ENCODE measurements at regions not wholly inside any gene's neighbourhood (a gene's known extent, or its start where the extent isn't known, plus 50 kb on each side); places are given as distances from the start of the nearest gene placed in this dataset.

DNA sequence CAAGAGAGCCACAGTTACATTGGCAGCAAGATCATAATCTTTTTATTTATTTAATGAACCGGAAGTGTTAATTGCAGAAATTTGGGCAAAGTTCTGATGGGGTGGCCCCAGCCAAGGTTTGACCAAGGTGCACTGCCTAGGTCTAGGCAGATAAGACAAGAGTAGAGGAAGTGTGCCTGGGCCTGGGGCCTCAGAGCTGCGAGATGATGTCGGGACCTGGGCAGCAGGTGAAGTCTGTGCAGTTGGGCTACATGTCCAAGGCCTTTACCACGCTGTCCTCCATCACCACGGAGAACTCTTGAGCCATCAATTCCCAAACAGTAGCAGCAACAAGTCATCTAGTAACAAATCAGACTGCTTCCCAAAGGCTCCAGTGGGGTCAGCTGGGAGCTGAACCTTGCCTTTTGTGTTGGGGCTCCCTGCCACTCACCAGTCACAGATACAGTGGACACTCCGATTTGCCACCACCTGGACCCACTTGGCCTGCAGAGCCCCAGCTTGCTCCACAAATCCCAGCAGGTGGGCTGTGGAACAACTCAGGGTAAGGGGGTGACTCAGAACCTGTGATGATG is 52.5 kb upstream of the COMTD1 start:
- TF ChIP-seq, protein P1, sequence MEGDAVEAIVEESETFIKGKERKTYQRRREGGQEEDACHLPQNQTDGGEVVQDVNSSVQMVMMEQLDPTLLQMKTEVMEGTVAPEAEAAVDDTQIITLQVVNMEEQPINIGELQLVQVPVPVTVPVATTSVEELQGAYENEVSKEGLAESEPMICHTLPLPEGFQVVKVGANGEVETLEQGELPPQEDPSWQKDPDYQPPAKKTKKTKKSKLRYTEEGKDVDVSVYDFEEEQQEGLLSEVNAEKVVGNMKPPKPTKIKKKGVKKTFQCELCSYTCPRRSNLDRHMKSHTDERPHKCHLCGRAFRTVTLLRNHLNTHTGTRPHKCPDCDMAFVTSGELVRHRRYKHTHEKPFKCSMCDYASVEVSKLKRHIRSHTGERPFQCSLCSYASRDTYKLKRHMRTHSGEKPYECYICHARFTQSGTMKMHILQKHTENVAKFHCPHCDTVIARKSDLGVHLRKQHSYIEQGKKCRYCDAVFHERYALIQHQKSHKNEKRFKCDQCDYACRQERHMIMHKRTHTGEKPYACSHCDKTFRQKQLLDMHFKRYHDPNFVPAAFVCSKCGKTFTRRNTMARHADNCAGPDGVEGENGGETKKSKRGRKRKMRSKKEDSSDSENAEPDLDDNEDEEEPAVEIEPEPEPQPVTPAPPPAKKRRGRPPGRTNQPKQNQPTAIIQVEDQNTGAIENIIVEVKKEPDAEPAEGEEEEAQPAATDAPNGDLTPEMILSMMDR (IDR thresholded peaks at IDR 0.05): no peak
- no peak for TF ChIP-seq POLR2A (IDR thresholded peaks at IDR 0.05)
- TF ChIP-seq POLR2AphosphoS5 (IDR thresholded peaks at IDR 0.05): no peak

Measured in breast epithelium (tissue), 3 donors.